Erythroblast (primary cell): ENCODE measurements at regions not wholly inside any gene's neighbourhood (a gene's known extent, or its start where the extent isn't known, plus 50 kb on each side); places are given as distances from the start of the nearest gene placed in this dataset.

ENCODE experiments used
- GATA1 ChIP-seq: IDR thresholded peaks from 2 replicates; pipeline ENCODE4 v1.6.1; 2011; ENCODE audit warnings: low read depth, mild to moderate bottlenecking, control low read depth, low read length, moderate library complexity
- POLR2A ChIP-seq: IDR thresholded peaks from 2 replicates; pipeline ENCODE4 v1.6.1; 2011; ENCODE audit warnings: mild to moderate bottlenecking, low read length

- TF ChIP-seq POLR2A: no peak
- no peak for TF ChIP-seq GATA1
Measured at GRCh38 chr1:219330001-219330400, 156.3 kb downstream of the LYPLAL1 start.
